ENCODE measurements at regions not wholly inside any gene's neighbourhood (a gene's known extent, or its start where the extent isn't known, plus 50 kb on each side); places are given as distances from the start of the nearest gene placed in this dataset.

GRCh38 chr13:63497601-63498000, 2082.0 kb upstream of the PCDH20 start:
- Histone ChIP-seq H3K9me1 (replicated peaks; ENCODE audit: control insufficient read depth, extremely low read depth, insufficient read depth, low read length) (no peaks in the 10 kb centered on the region), H3K27ac (ENCODE audit: insufficient read depth, low read depth, low read length) (no peak overlapping the region), H3K4me1 (ENCODE audit: control insufficient read depth, extremely low read depth, insufficient read depth, low read length) (no peaks in the 10 kb centered on the region), H3K79me2 (ENCODE audit: control insufficient read depth, insufficient read depth, low read length) (no peaks in the 10 kb centered on the region), H3K4me3 (replicated peaks in 1 of 3; ENCODE audit: insufficient read depth in 1 of 3, low read depth in 1 of 3, low read length in 3 of 3) (no peak overlapping the region), H4K20me1 (replicated peaks; ENCODE audit: control insufficient read depth, extremely low read depth, insufficient read depth, low read length) (no peaks in the 10 kb centered on the region), H3K4me2 (ENCODE audit: insufficient read depth, low read length) (no peak overlapping the region), H3K36me3 (ENCODE audit: control insufficient read depth in 2 of 2, extremely low read depth in 1 of 2, insufficient read depth in 2 of 2, low read length in 2 of 2) (no peaks in the 10 kb centered on the region), H3K9ac (replicated peaks; ENCODE audit: extremely low read depth, insufficient read depth, low read length) (no peak overlapping the region), H2AFZ (ENCODE audit: low read depth, low read length) (no peak overlapping the region), H3K9me3 (replicated peaks; ENCODE audit: control insufficient read depth, insufficient read depth, low read length) (no peaks in the 10 kb centered on the region), H3K27me3 (ENCODE audit: control insufficient read depth in 2 of 2, insufficient read depth in 2 of 2, low read length in 2 of 2) (no peaks in the 10 kb centered on the region)
- no TSS peak for BruUV-seq (replicated peaks)
- CTCF ChIA-PET = interaction anchor here (1.1 kb wide), 1 partner anchor 15 kb away, joined by 3 read pairs; no protein-coding TSS in a partner anchor
- POLR2A ChIA-PET = no interaction called here
- dilution Hi-C loops (cut with MboI; ENCODE audit: extremely low pct_ligation_motif_present, low sequenced_read_pairs) (no loop called here), intact Hi-C loops (cut with micrococcal nuclease) (no loop called here)
- DNase-seq (ENCODE audit: low read depth, low spot score) (peak; percentile 4), FAIRE-seq (no peak)
- TF ChIP-seq POLR2A (IDR thresholded peaks at IDR 0.05; ENCODE audit: low read depth, low read length) (no peak), POLR2AphosphoS5 (IDR thresholded peaks at IDR 0.05; ENCODE audit: insufficient read depth, low read depth, low read length) (no peak), EZH2 (IDR thresholded peaks at IDR 0.05; ENCODE audit: borderline replicate concordance, low read depth, low read length, severe bottlenecking) (no peak), CTCF (IDR thresholded peaks at IDR 0.05; ENCODE audit: extremely low read depth in 1 of 2, insufficient read depth in 1 of 2, low read depth in 1 of 2, low read length in 2 of 2) (no peak), GATA2 (IDR thresholded peaks at IDR 0.05; ENCODE audit: insufficient read depth, insufficient read length, low read depth, low read length) (no peak), MAX (IDR thresholded peaks at IDR 0.05; ENCODE audit: insufficient read depth, insufficient read length) (no peak), FOS (IDR thresholded peaks at IDR 0.05; ENCODE audit: borderline replicate concordance, insufficient read depth, low read length) (no peak), MYC (IDR thresholded peaks at IDR 0.05; ENCODE audit: low read depth, low read length) (no peak), JUN (IDR thresholded peaks at IDR 0.05; ENCODE audit: borderline replicate concordance, insufficient read depth, insufficient read length, low read depth) (no peak)

Measured in endothelial cell of umbilical vein (primary cell).